Neutrophil (primary cell): ENCODE measurements at regions not wholly inside any gene's neighbourhood (a gene's known extent, or its start where the extent isn't known, plus 50 kb on each side); places are given as distances from the start of the nearest gene placed in this dataset.

Experiments used
- H3K27ac ChIP-seq: fragments of 200-600 bp; sonication (generic); 2 replicates; pipeline ENCODE4 v1.5.1; 2016; ENCODE audit warnings: mild to moderate bottlenecking, moderate library complexity
- H3K27me3 ChIP-seq: fragments of 200-600 bp; sonication (generic); 2 replicates; pipeline ENCODE4 v1.6.0; 2016; ENCODE audit warnings: mild to moderate bottlenecking
- H3K36me3 ChIP-seq: fragments of 200-600 bp; sonication (generic); 2 replicates; pipeline ENCODE4 v1.5.1; 2017
- H3K4me1 ChIP-seq, 2 experiments: fragments of 200-600 bp in 1 of 2; sonication (generic) in 1 of 2; 1 replicate in 1 of 2; 2 replicates in 1 of 2; pipeline versions ENCODE4 v1.5.1 to v1.6.1; 2013 to 2016; ENCODE audit warnings: low read depth in 1 of 2, low read length in 1 of 2, mild to moderate bottlenecking in 1 of 2, moderate library complexity in 1 of 2; ENCODE audit not compliant: control insufficient read depth in 1 of 2, insufficient read depth in 1 of 2
- H3K4me3 ChIP-seq, 2 experiments: fragments of 200-600 bp in 1 of 2; sonication (generic) in 1 of 2; 1 replicate in 1 of 2; 2 replicates in 1 of 2; pipeline ENCODE4 v1.5.1; 2013 to 2016; ENCODE audit warnings: low read depth in 1 of 2, low read length in 1 of 2, mild to moderate bottlenecking in 1 of 2, moderate library complexity in 1 of 2
- H3K9me3 ChIP-seq: fragments of 200-600 bp; sonication (generic); 2 replicates; pipeline ENCODE4 v1.5.1; 2016
- TF ChIP-seq, protein P1 (sequence below): fragments of 200-600 bp; sonication (generic); IDR thresholded peaks from 2 replicates; pipeline ENCODE4 v1.5.1; 2016; ENCODE audit warnings: antibody characterized with exemption

- H3K27ac ChIP-seq, result no peak overlapping the region
- H3K4me3 ChIP-seq, result no peak overlapping the region
- no peaks in the 10 kb centered on the region for H3K36me3 ChIP-seq
- no peaks in the 10 kb centered on the region for H3K9me3 ChIP-seq
- H3K27me3 ChIP-seq, result no peaks in the 10 kb centered on the region
- H3K4me1 ChIP-seq, result peaks cover 0 to 6% of the 10 kb centered on the region in 2 experiments
- TF ChIP-seq, protein P1, sequence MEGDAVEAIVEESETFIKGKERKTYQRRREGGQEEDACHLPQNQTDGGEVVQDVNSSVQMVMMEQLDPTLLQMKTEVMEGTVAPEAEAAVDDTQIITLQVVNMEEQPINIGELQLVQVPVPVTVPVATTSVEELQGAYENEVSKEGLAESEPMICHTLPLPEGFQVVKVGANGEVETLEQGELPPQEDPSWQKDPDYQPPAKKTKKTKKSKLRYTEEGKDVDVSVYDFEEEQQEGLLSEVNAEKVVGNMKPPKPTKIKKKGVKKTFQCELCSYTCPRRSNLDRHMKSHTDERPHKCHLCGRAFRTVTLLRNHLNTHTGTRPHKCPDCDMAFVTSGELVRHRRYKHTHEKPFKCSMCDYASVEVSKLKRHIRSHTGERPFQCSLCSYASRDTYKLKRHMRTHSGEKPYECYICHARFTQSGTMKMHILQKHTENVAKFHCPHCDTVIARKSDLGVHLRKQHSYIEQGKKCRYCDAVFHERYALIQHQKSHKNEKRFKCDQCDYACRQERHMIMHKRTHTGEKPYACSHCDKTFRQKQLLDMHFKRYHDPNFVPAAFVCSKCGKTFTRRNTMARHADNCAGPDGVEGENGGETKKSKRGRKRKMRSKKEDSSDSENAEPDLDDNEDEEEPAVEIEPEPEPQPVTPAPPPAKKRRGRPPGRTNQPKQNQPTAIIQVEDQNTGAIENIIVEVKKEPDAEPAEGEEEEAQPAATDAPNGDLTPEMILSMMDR, result no peak
Measured at GRCh38 chr3:194043516-194043915, 92.4 kb upstream of the HES1 start.

DNA sequence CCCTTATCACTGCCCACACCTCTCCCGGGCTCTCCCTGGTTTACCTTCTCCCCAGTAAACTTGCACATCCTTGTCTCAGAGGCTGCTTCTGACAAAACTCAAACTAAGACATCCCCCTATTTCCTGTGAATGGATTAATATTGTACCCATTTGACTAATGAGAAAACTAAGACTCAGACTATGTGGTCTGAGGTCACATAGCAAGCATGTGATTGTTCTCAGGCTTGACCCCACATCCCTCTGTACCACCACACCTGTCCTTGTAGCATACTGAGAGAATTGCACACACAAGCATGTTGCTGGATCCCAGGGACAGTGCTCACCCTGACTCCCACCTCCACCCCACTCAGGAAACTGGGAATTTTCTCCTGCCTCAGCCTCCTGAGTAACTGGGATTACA lies 90.7 kb upstream of the HES1 start:
- no peaks in the 10 kb centered on the region for H3K27me3 ChIP-seq
- no peaks in the 10 kb centered on the region for H3K36me3 ChIP-seq
- no peak overlapping the region for H3K4me3 ChIP-seq
- peaks cover 0 to 6% of the 10 kb centered on the region in 2 experiments for H3K4me1 ChIP-seq
- no peaks in the 10 kb centered on the region for H3K9me3 ChIP-seq
- TF ChIP-seq, protein P1, result no peak
- no peak overlapping the region for H3K27ac ChIP-seq

DNA sequence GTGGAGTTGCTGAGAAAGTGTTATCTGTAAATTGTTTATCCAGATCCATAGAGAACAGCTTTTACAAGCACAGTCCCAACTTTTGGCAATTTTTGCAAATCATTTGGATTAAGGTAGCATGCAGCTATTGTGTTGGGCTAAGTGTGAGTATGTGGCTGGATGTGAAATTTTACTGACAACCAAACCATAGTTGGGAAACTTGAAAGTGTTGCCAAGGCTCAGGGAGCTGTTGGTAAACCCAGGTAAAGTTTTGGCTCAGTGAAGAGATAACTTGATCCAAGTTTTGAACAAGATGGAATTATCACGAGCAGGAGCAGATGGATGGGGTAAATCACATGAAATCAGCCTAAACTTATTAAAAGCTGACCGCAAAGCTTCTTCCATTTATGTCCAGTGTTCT lies 90.0 kb upstream of the HES1 start:
- Histone ChIP-seq H3K36me3 (no peaks in the 10 kb centered on the region), H3K4me3 (no peak overlapping the region), H3K27ac (no peak overlapping the region), H3K27me3 (no peaks in the 10 kb centered on the region), H3K9me3 (no peaks in the 10 kb centered on the region), H3K4me1 (peaks cover 0 to 6% of the 10 kb centered on the region in 2 experiments)
- TF ChIP-seq, protein P1, result no peak

DNA sequence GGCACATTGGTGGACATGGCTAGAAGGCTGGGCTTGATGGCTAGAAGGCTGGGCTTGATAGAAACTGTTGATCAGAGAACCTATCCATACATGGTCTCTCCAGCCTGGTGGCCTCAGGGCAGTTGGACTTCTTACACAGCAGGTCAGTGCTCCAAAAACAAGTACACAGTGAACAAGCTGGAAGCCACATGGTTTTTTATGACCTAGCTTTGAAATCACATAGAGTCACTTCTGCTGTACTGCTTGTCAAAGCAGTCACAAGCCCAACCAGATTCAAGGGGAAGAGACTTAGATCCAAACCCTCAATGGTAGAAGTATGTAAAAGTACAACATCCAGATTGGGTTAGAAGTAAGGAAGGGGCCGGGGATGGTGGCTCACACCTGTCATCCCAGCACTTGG lies 89.4 kb upstream of the HES1 start:
- Histone ChIP-seq H3K4me1 (peaks cover 0 to 6% of the 10 kb centered on the region in 2 experiments), H3K27me3 (no peaks in the 10 kb centered on the region), H3K9me3 (no peaks in the 10 kb centered on the region), H3K36me3 (no peaks in the 10 kb centered on the region), H3K4me3 (no peak overlapping the region), H3K27ac (no peak overlapping the region)
- TF ChIP-seq, protein P1, result no peak

GRCh38 chr3:194046995-194047645 lies 88.8 kb upstream of the HES1 start:
- Histone ChIP-seq H3K9me3 (no peaks in the 10 kb centered on the region), H3K36me3 (no peaks in the 10 kb centered on the region), H3K27me3 (no peaks in the 10 kb centered on the region), H3K4me1 (peaks cover 0 to 6% of the 10 kb centered on the region in 2 experiments), H3K4me3 (no peak overlapping the region), H3K27ac (no peak overlapping the region)
- TF ChIP-seq, protein P1, result no peak
